ENCODE measurements at regions not wholly inside any gene's neighbourhood (a gene's known extent, or its start where the extent isn't known, plus 50 kb on each side); places are given as distances from the start of the nearest gene placed in this dataset.

- no peak for TF ChIP-seq CTCF (IDR thresholded peaks at IDR 0.05; ENCODE audit: insufficient read depth in 1 of 2, low read depth in 1 of 2, low read length in 1 of 2, severe bottlenecking in 1 of 2, unreplicated experiment in 1 of 2)
- no peaks in the 10 kb centered on the region for H3K27me3 Mint-ChIP-seq (ENCODE audit: insufficient read depth, unreplicated experiment)
- H3K4me1 Mint-ChIP-seq (ENCODE audit: low read depth, unreplicated experiment), result peaks cover 35% of the 10 kb centered on the region
- POLR2A ChIA-PET, result interaction anchor here (0.6 kb wide), 1 partner anchor 123 kb away, joined by 3 read pairs; no protein-coding TSS in a partner anchor
- H3K4me3 ChIP-seq (ENCODE audit: low read depth, low read length), result no peak overlapping the region
- H3K27ac Mint-ChIP-seq (ENCODE audit: unreplicated experiment), result peak overlapping the region; percentile 91
- H3K36me3 Mint-ChIP-seq (ENCODE audit: insufficient read depth, unreplicated experiment), result peaks cover 10% of the 10 kb centered on the region
- H3K27me3 ChIP-seq (replicated peaks; ENCODE audit: control insufficient read depth, insufficient read depth, low read length), result no peaks in the 10 kb centered on the region
- peaks cover 16% of the 10 kb centered on the region for H3K9me3 Mint-ChIP-seq (ENCODE audit: unreplicated experiment)
- DNase-seq, result no peak
- CTCF ChIA-PET, result no interaction called here
- H3K9me3 ChIP-seq, result no peaks in the 10 kb centered on the region
- H3K4me1 ChIP-seq, result peaks cover 28% of the 10 kb centered on the region
- no peak overlapping the region for H3K4me3 Mint-ChIP-seq (ENCODE audit: unreplicated experiment)
- intact Hi-C loops (cut with micrococcal nuclease; ENCODE audit: unreplicated experiment), result loop anchor here (10.0 kb wide), 1 partner anchor 98 kb away; the partner anchor contains the start of gene CTBP2
- no peaks in the 10 kb centered on the region for H3K36me3 ChIP-seq (ENCODE audit: control insufficient read depth, insufficient read depth, low read length)
- BruUV-seq (replicated peaks), result no TSS peak
Measured at GRCh38 chr10:125262409-125262808, 102.0 kb upstream of the CTBP2 start.

GRCh38 chr10:125261491-125262186 is 101.3 kb upstream of the CTBP2 start:
- ChIA-PET CTCF (no interaction called here), POLR2A (interaction anchor here (0.6 kb wide), 1 partner anchor 122 kb away, joined by 3 read pairs; no protein-coding TSS in a partner anchor)
- Histone ChIP-seq H3K4me3 (ENCODE audit: low read depth, low read length) (no peak overlapping the region), H3K4me1 (peaks cover 28% of the 10 kb centered on the region), H3K36me3 (ENCODE audit: control insufficient read depth, insufficient read depth, low read length) (no peaks in the 10 kb centered on the region), H3K27me3 (replicated peaks; ENCODE audit: control insufficient read depth, insufficient read depth, low read length) (no peaks in the 10 kb centered on the region), H3K9me3 (no peaks in the 10 kb centered on the region)
- H3K9me3 Mint-ChIP-seq (ENCODE audit: unreplicated experiment), result peaks cover 16% of the 10 kb centered on the region
- no peak overlapping the region for H3K4me3 Mint-ChIP-seq (ENCODE audit: unreplicated experiment)
- H3K4me1 Mint-ChIP-seq (ENCODE audit: low read depth, unreplicated experiment), result peaks cover 35% of the 10 kb centered on the region
- H3K36me3 Mint-ChIP-seq (ENCODE audit: insufficient read depth, unreplicated experiment), result peaks cover 10% of the 10 kb centered on the region
- no peak for TF ChIP-seq CTCF (IDR thresholded peaks at IDR 0.05; ENCODE audit: insufficient read depth in 1 of 2, low read depth in 1 of 2, low read length in 1 of 2, severe bottlenecking in 1 of 2, unreplicated experiment in 1 of 2)
- H3K27me3 Mint-ChIP-seq (ENCODE audit: insufficient read depth, unreplicated experiment), result no peaks in the 10 kb centered on the region
- BruUV-seq (replicated peaks), result no TSS peak
- intact Hi-C loops (cut with micrococcal nuclease; ENCODE audit: unreplicated experiment), result loop anchor here (10.0 kb wide), 1 partner anchor 97 kb away; the partner anchor contains the start of gene CTBP2
- peak overlapping the region; percentile 91 for H3K27ac Mint-ChIP-seq (ENCODE audit: unreplicated experiment)
- no peak for DNase-seq

- Histone ChIP-seq H3K27me3 (replicated peaks; ENCODE audit: control insufficient read depth, insufficient read depth, low read length) (no peaks in the 10 kb centered on the region), H3K4me1 (peaks cover 28% of the 10 kb centered on the region), H3K9me3 (no peaks in the 10 kb centered on the region), H3K4me3 (ENCODE audit: low read depth, low read length) (no peak overlapping the region), H3K36me3 (ENCODE audit: control insufficient read depth, insufficient read depth, low read length) (no peaks in the 10 kb centered on the region)
- intact Hi-C loops (cut with micrococcal nuclease; ENCODE audit: unreplicated experiment), result loop anchor here (10.0 kb wide), 1 partner anchor 95 kb away; the partner anchor contains the start of gene CTBP2
- Mint-ChIP-seq H3K27me3 (ENCODE audit: insufficient read depth, unreplicated experiment) (no peaks in the 10 kb centered on the region), H3K9me3 (ENCODE audit: unreplicated experiment) (peaks cover 16% of the 10 kb centered on the region), H3K4me1 (ENCODE audit: low read depth, unreplicated experiment) (peaks cover 32% of the 10 kb centered on the region), H3K27ac (ENCODE audit: unreplicated experiment) (no peak overlapping the region), H3K36me3 (ENCODE audit: insufficient read depth, unreplicated experiment) (peaks cover 9% of the 10 kb centered on the region), H3K4me3 (ENCODE audit: unreplicated experiment) (no peak overlapping the region)
- ChIA-PET CTCF (no interaction called here), POLR2A (no interaction called here)
- DNase-seq, result no peak
- TF ChIP-seq CTCF (IDR thresholded peaks at IDR 0.05; ENCODE audit: insufficient read depth in 1 of 2, low read depth in 1 of 2, low read length in 1 of 2, severe bottlenecking in 1 of 2, unreplicated experiment in 1 of 2), result no peak
- no TSS peak for BruUV-seq (replicated peaks)
Measured at GRCh38 chr10:125260260-125260659, 99.9 kb upstream of the CTBP2 start.
